Esophagus (tissue), 2 donors: ENCODE measurements at regions not wholly inside any gene's neighbourhood (a gene's known extent, or its start where the extent isn't known, plus 50 kb on each side); places are given as distances from the start of the nearest gene placed in this dataset.

Source experiments
- H3K27ac ChIP-seq, 2 donors: one replicate each; pipeline ENCODE4 v1.5.1; 2013; ENCODE audit warnings: low read depth in 2 of 2, mild to moderate bottlenecking in 2 of 2, inconsistent platforms in 1 of 2, low read length in 1 of 2, moderate library complexity in 1 of 2
- H3K27me3 ChIP-seq, 2 donors: one replicate each; pipeline ENCODE4 v1.6.1; 2013; ENCODE audit warnings: low read length in 2 of 2, control low read depth in 1 of 2, mild to moderate bottlenecking in 1 of 2; ENCODE audit not compliant: insufficient read depth in 2 of 2, control insufficient read depth in 1 of 2
- H3K36me3 ChIP-seq, 2 donors: one replicate each; pipeline ENCODE4 v1.6.1; 2013; ENCODE audit warnings: low read length in 1 of 2; ENCODE audit not compliant: control insufficient read depth in 2 of 2, insufficient read depth in 2 of 2
- H3K4me1 ChIP-seq, 2 donors: one replicate each; pipeline ENCODE4 v1.6.1; 2013; ENCODE audit warnings: low read length in 1 of 2; ENCODE audit not compliant: control insufficient read depth in 2 of 2, insufficient read depth in 2 of 2
- H3K4me3 ChIP-seq, 2 donors: one replicate each; pipeline ENCODE4 v1.5.1; 2013; ENCODE audit warnings: low read length in 2 of 2, mild to moderate bottlenecking in 2 of 2, low read depth in 1 of 2, moderate library complexity in 1 of 2
- H3K9me3 ChIP-seq, 2 donors: one replicate each; pipeline ENCODE4 v1.6.1; 2013; ENCODE audit warnings: mild to moderate bottlenecking in 2 of 2, low read depth in 1 of 2, low read length in 1 of 2, moderate library complexity in 1 of 2; ENCODE audit not compliant: control insufficient read depth in 2 of 2, insufficient read depth in 1 of 2
- WGBS, 2 donors: extraction: QIAGEN DNeasy Blood & Tissue Kit; methylation state at CpG; one replicate each; pipeline ENCODE4 v1.1.7; 2013; 5-methylcytosine and 5-hydroxymethylcytosine counted together
- donor health status: healthy with polysubstance abuse.
- donor health status: Bipolar disorder and iron deficiency.

DNA sequence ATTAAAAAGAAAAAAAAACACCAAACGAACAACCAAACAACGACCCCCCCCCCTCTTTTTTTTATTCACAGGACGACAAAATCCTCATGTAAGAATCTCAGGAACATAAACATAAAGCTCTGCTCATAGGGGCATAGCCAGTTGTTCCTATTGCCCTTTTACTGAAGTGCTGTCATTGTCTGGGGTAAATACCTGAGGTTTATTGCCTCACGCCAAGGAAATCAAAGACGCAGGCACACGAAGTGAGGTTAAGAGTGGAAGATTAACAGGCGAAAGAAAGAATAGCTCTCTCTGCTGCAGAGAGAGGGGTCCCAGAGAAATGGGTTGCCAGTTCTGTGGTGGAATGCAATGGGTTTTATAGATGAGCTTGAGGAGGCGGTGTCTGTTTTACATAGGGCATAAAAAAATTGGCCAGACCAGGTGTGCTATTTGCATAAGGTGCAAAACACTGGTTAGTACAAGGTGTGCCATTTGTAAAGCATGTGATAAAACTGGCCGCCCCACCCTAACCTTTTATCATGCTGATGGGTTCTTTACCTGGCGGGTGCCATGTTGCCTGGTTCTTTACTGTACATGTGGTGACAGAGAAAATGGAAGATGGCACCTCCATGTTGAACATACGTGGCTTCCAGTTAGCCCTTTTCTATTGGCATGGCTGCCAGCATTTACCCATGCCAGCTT lies 257.6 kb upstream of the ZPLD1 start:
- H3K9me3 ChIP-seq: no peaks in the 10 kb centered on the region
- no peak overlapping the region for H3K27ac ChIP-seq
- H3K4me3 ChIP-seq: no peak overlapping the region
- no peaks in the 10 kb centered on the region for H3K4me1 ChIP-seq
- WGBS, 2 donors: 79 to 89% methylated on average over 11 of the region's 11 CpGs
- no peaks in the 10 kb centered on the region for H3K36me3 ChIP-seq
- H3K27me3 ChIP-seq: no peaks in the 10 kb centered on the region

- Histone ChIP-seq H3K9me3 (no peaks in the 10 kb centered on the region), H3K36me3 (no peaks in the 10 kb centered on the region), H3K27ac (no peak overlapping the region), H3K27me3 (no peaks in the 10 kb centered on the region), H3K4me3 (no peak overlapping the region), H3K4me1 (no peaks in the 10 kb centered on the region)
Measured at GRCh38 chr3:102178817-102179216, 256.0 kb upstream of the ZPLD1 start.

GRCh38 chr3:102179326-102180177 lies 255.3 kb upstream of the ZPLD1 start:
- WGBS, 2 donors: 46 to 49% methylated on average over 6 of the region's 6 CpGs

GRCh38 chr3:102180280-102180931 lies 254.4 kb upstream of the ZPLD1 start:
- no peaks in the 10 kb centered on the region for H3K9me3 ChIP-seq
- no peaks in the 10 kb centered on the region for H3K4me1 ChIP-seq
- H3K27me3 ChIP-seq: no peaks in the 10 kb centered on the region
- H3K27ac ChIP-seq: peak overlapping the region in 1 of 2 donors; percentile 32
- no peak overlapping the region for H3K4me3 ChIP-seq
- no peaks in the 10 kb centered on the region for H3K36me3 ChIP-seq
- WGBS, 2 donors: 34 to 37% methylated on average over 7 of the region's 7 CpGs

More at GRCh38 chr3:102179326-102180177, 255.3 kb upstream of the ZPLD1 start:
- no peak overlapping the region for H3K4me3 ChIP-seq
- no peaks in the 10 kb centered on the region for H3K27me3 ChIP-seq
- H3K36me3 ChIP-seq: no peaks in the 10 kb centered on the region
- no peaks in the 10 kb centered on the region for H3K9me3 ChIP-seq
- peak overlapping the region in 1 of 2 donors; percentile 21 for H3K27ac ChIP-seq
- no peaks in the 10 kb centered on the region for H3K4me1 ChIP-seq

- no peaks in the 10 kb centered on the region for H3K4me1 ChIP-seq
- H3K4me3 ChIP-seq: no peak overlapping the region
- no peaks in the 10 kb centered on the region for H3K36me3 ChIP-seq
- no peaks in the 10 kb centered on the region for H3K9me3 ChIP-seq
- no peak overlapping the region for H3K27ac ChIP-seq
- 71 to 76% methylated on average over 4 of the region's 4 CpGs for WGBS, 2 donors
- H3K27me3 ChIP-seq: no peaks in the 10 kb centered on the region
Measured at GRCh38 chr3:102181175-102181920, 253.5 kb upstream of the ZPLD1 start.

DNA sequence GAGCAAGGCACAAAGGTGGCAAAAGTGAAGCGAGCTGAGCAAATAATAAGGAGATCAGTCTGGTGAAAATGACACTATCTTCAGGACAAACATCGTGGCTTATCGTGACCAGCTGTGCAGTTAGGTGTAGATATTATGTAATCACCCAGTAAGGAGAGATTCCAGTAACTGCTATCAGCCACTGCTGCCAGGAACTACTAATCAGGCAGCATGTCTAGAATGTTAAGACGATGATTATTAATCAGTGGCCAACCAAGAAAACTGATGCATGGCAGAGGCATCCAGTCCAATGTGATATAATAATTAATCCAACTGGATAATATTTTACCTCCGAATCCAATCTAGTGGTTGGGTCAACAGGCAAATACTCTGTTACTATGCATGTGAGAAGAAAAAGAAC lies 252.7 kb upstream of the ZPLD1 start:
- H3K27ac ChIP-seq: no peak overlapping the region
- WGBS, 2 donors: 39 to 54% methylated on average over 5 of the region's 5 CpGs
- H3K4me1 ChIP-seq: no peaks in the 10 kb centered on the region
- H3K36me3 ChIP-seq: no peaks in the 10 kb centered on the region
- no peak overlapping the region for H3K4me3 ChIP-seq
- no peaks in the 10 kb centered on the region for H3K27me3 ChIP-seq
- H3K9me3 ChIP-seq: no peaks in the 10 kb centered on the region

GRCh38 chr3:102183186-102183585 lies 251.6 kb upstream of the ZPLD1 start:
- 61 to 64% methylated on average over 1 of the region's 1 CpG for WGBS, 2 donors
- Histone ChIP-seq H3K36me3 (no peaks in the 10 kb centered on the region), H3K9me3 (no peaks in the 10 kb centered on the region), H3K4me1 (no peaks in the 10 kb centered on the region), H3K27ac (no peak overlapping the region), H3K27me3 (no peaks in the 10 kb centered on the region), H3K4me3 (no peak overlapping the region)

- Histone ChIP-seq H3K27ac (no peak overlapping the region), H3K4me3 (no peak overlapping the region), H3K4me1 (no peaks in the 10 kb centered on the region), H3K9me3 (no peaks in the 10 kb centered on the region), H3K27me3 (no peaks in the 10 kb centered on the region), H3K36me3 (no peaks in the 10 kb centered on the region)
- 92 to 97% methylated on average over 1 of the region's 1 CpG for WGBS, 2 donors
Measured at GRCh38 chr3:102183623-102184022, 251.2 kb upstream of the ZPLD1 start.

- no peaks in the 10 kb centered on the region for H3K9me3 ChIP-seq
- H3K27ac ChIP-seq: no peak overlapping the region
- H3K4me3 ChIP-seq: no peak overlapping the region
- 30 to 53% methylated on average over 2 of the region's 2 CpGs for WGBS, 2 donors
- no peaks in the 10 kb centered on the region for H3K27me3 ChIP-seq
- no peaks in the 10 kb centered on the region for H3K36me3 ChIP-seq
- H3K4me1 ChIP-seq: peaks cover 0 to 3% of the 10 kb centered on the region in 2 donors
Measured at GRCh38 chr3:102189541-102189940, 245.3 kb upstream of the ZPLD1 start.
